OCI-LY7 (cell line): ENCODE measurements at regions not wholly inside any gene's neighbourhood (a gene's known extent, or its start where the extent isn't known, plus 50 kb on each side); places are given as distances from the start of the nearest gene placed in this dataset.

Experiments
- BruUV-seq: library from RNA; stranded (reverse); fragments of 400-500 nt; replicated peaks from 2 replicates; lab custom pipeline; 2021; lab: Mats Ljungman, UMichigan
- CTCF ChIA-PET: fragments of 300-600 bp; sonication (Branson Sonifier 250); formaldehyde crosslinking; loops from one replicate; lab custom pipeline; 2022; ENCODE audit warnings: antibody characterized with exemption; ENCODE audit not compliant: unreplicated experiment; lab: Charles Lee
- POLR2A ChIA-PET: fragments of 300-600 bp; sonication (Branson Sonifier 250); formaldehyde crosslinking; loops from one replicate; lab custom pipeline; 2022; ENCODE audit warnings: antibody characterized with exemption; lab: Charles Lee
- DNase-seq: peaks from one replicate; pipeline ENCODE4 v3.0.0-alpha.2; 2015; ENCODE audit warnings: low spot score
- H2AFZ ChIP-seq: fragments of 200-600 bp; sonication (generic), shearing (Covaris generic); 2 replicates; pipeline ENCODE4 v1.6.1; 2014; ENCODE audit warnings: mild to moderate bottlenecking, antibody characterized with exemption, low read length, moderate library complexity
- H3K27ac ChIP-seq: fragments of 200-600 bp; sonication (generic); 2 replicates; pipeline ENCODE4 v1.5.1; 2014; ENCODE audit warnings: mixed run types, low read depth, mild to moderate bottlenecking, moderate library complexity, low read length, inconsistent platforms; ENCODE audit not compliant: poor library complexity, severe bottlenecking
- H3K36me3 ChIP-seq: fragments of 200-600 bp; sonication (generic); 2 replicates; pipeline ENCODE4 v1.6.1; 2014; ENCODE audit warnings: mild to moderate bottlenecking, antibody characterized with exemption, low read length, moderate library complexity, mixed read lengths; ENCODE audit not compliant: insufficient read depth
- H3K4me1 ChIP-seq: fragments of 200-600 bp; sonication (generic); 2 replicates; pipeline ENCODE4 v1.5.1; 2014; ENCODE audit warnings: mild to moderate bottlenecking, low read length; ENCODE audit not compliant: insufficient read depth, poor library complexity, severe bottlenecking
- H3K4me2 ChIP-seq: fragments of 200-600 bp; sonication (generic); 2 replicates; pipeline ENCODE4 v1.6.1; 2014; ENCODE audit warnings: mild to moderate bottlenecking, low read length
- H3K4me3 ChIP-seq: fragments of 200-600 bp; sonication (generic); 2 replicates; pipeline ENCODE4 v1.5.1; 2014; ENCODE audit warnings: mild to moderate bottlenecking, low read depth, low read length; ENCODE audit not compliant: poor library complexity, severe bottlenecking
- H3K79me2 ChIP-seq: fragments of 200-600 bp; sonication (generic); 2 replicates; pipeline ENCODE4 v1.6.1; 2016; ENCODE audit warnings: low read depth, mild to moderate bottlenecking, low read length, moderate library complexity, mixed read lengths; ENCODE audit not compliant: insufficient read depth
- H3K9me2 ChIP-seq: fragments of 200-600 bp; sonication (generic); 2 replicates; pipeline ENCODE4 v1.6.1; 2016; ENCODE audit warnings: mild to moderate bottlenecking, low read length, mixed read lengths; ENCODE audit not compliant: insufficient read depth
- H3K9me3 ChIP-seq: fragments of 200-600 bp; sonication (generic); 2 replicates; pipeline ENCODE4 v1.6.1; 2014; ENCODE audit warnings: mild to moderate bottlenecking, mixed run types, low read length, mixed read lengths
- H4K20me1 ChIP-seq: fragments of 200-600 bp; sonication (generic); 2 replicates; pipeline ENCODE4 v1.6.1; 2014; ENCODE audit warnings: mild to moderate bottlenecking, antibody characterized with exemption, low read length, moderate library complexity, mixed read lengths; ENCODE audit not compliant: insufficient read depth
- EZH2phosphoT487 ChIP-seq: fragments of 200-600 bp; sonication (generic); IDR thresholded peaks from 2 replicates; pipeline ENCODE4 v1.6.1; 2018; ENCODE audit warnings: low read depth, borderline replicate concordance, mild to moderate bottlenecking, mixed run types, antibody characterized with exemption, low read length, moderate library complexity, mixed read lengths
- intact Hi-C: fragments of 100-400 bp; cut with micrococcal nuclease; formaldehyde crosslinking; loops from one replicate; pipeline ENCODE4 v1.10.0; 2022; ENCODE audit not compliant: unreplicated experiment
- TF ChIP-seq, protein P1 (sequence below): fragments of 200-600 bp; sonication (generic); conservative IDR thresholded peaks from 2 replicates; pipeline ENCODE4 v1.5.1; 2014; ENCODE audit warnings: mild to moderate bottlenecking, antibody characterized with exemption, low read length, moderate library complexity, mixed read lengths

- CTCF ChIA-PET: no interaction called here
- intact Hi-C loops: no loop called here
- Histone ChIP-seq H2AFZ (no peak overlapping the region), H3K9me2 (no peaks in the 10 kb centered on the region), H3K9me3 (no peaks in the 10 kb centered on the region), H3K4me3 (no peak overlapping the region), H3K36me3 (no peaks in the 10 kb centered on the region), H3K4me1 (peaks cover 5% of the 10 kb centered on the region), H4K20me1 (no peaks in the 10 kb centered on the region), H3K4me2 (no peak overlapping the region), H3K27ac (no peak overlapping the region), H3K79me2 (no peaks in the 10 kb centered on the region)
- no TSS peak for BruUV-seq
- no peak for TF ChIP-seq EZH2phosphoT487
- DNase-seq: no peak
- POLR2A ChIA-PET: no interaction called here
These were observed 411.6 kb upstream of the FBXO33 start for GRCh38 chr14:39843881-39844280.

- Histone ChIP-seq H2AFZ (no peak overlapping the region), H3K27ac (no peak overlapping the region), H3K9me2 (no peaks in the 10 kb centered on the region), H3K4me2 (no peak overlapping the region), H3K4me3 (no peak overlapping the region), H4K20me1 (no peaks in the 10 kb centered on the region), H3K9me3 (no peaks in the 10 kb centered on the region), H3K79me2 (no peaks in the 10 kb centered on the region), H3K36me3 (no peaks in the 10 kb centered on the region), H3K4me1 (peaks cover 5% of the 10 kb centered on the region)
- intact Hi-C loops: no loop called here
- no peak for DNase-seq
- ChIA-PET POLR2A (interaction anchor here (0.7 to 1.1 kb wide), 4 partner anchors 8 to 214 kb away, joined by 3 to 5 read pairs (median 3); no protein-coding TSS in a partner anchor), CTCF (no interaction called here)
- no TSS peak for BruUV-seq
- no peak for TF ChIP-seq EZH2phosphoT487
- TF ChIP-seq, protein P1, sequence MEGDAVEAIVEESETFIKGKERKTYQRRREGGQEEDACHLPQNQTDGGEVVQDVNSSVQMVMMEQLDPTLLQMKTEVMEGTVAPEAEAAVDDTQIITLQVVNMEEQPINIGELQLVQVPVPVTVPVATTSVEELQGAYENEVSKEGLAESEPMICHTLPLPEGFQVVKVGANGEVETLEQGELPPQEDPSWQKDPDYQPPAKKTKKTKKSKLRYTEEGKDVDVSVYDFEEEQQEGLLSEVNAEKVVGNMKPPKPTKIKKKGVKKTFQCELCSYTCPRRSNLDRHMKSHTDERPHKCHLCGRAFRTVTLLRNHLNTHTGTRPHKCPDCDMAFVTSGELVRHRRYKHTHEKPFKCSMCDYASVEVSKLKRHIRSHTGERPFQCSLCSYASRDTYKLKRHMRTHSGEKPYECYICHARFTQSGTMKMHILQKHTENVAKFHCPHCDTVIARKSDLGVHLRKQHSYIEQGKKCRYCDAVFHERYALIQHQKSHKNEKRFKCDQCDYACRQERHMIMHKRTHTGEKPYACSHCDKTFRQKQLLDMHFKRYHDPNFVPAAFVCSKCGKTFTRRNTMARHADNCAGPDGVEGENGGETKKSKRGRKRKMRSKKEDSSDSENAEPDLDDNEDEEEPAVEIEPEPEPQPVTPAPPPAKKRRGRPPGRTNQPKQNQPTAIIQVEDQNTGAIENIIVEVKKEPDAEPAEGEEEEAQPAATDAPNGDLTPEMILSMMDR: no peak
These were observed 408.9 kb upstream of the FBXO33 start for GRCh38 chr14:39841088-39841487.

DNA sequence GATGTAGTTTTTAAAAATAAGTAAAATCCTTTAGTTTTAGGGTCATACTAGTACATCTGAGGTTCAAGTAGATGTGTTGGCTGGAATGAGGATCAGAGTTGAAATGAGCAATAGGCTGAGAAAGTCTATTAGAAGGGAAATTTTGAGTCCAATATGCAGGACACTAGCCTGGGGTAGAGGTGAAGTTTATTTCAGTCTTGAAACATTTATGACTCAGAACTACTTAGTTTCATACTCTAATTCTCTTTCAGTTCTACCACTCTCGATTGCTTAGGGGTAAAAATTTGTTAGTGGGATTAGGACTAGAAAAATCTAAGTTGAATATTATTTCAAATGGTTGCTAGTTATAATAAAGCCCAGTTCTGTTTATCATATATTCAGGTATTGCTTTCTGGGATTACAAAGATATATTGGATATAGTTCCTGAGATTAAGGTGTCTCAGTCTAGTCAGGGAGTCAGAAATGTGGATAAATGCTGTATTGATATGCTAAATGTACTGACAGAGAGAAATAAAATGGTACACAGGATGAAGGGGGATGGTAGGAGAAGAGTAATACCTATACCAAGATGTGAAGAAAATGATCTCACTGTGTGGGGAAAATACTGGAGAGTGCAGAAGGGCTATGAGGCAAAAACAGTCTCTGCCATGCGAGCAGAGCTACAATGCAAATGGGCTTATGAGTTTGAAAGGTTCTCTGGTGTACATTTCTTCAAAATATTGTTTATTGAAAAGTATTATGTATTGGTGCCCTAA, 395.8 kb upstream of the FBXO33 start:
- H3K36me3 ChIP-seq: no peaks in the 10 kb centered on the region
- DNase-seq: no peak
- POLR2A ChIA-PET: no interaction called here
- no peak overlapping the region for H3K4me3 ChIP-seq
- no peak overlapping the region for H3K4me2 ChIP-seq
- no peak overlapping the region for H3K27ac ChIP-seq
- no peaks in the 10 kb centered on the region for H4K20me1 ChIP-seq
- CTCF ChIA-PET: no interaction called here
- H3K9me2 ChIP-seq: peaks cover 4% of the 10 kb centered on the region; the same call in 1 of the 2 replicates
- intact Hi-C loops: no loop called here
- H2AFZ ChIP-seq: no peak overlapping the region
- TF ChIP-seq, protein P1: no peak
- TF ChIP-seq EZH2phosphoT487: no peak
- no peaks in the 10 kb centered on the region for H3K4me1 ChIP-seq
- H3K79me2 ChIP-seq: no peaks in the 10 kb centered on the region
- no TSS peak for BruUV-seq
- no peaks in the 10 kb centered on the region for H3K9me3 ChIP-seq
